ENCODE measurements at regions not wholly inside any gene's neighbourhood (a gene's known extent, or its start where the extent isn't known, plus 50 kb on each side); places are given as distances from the start of the nearest gene placed in this dataset.

DNA sequence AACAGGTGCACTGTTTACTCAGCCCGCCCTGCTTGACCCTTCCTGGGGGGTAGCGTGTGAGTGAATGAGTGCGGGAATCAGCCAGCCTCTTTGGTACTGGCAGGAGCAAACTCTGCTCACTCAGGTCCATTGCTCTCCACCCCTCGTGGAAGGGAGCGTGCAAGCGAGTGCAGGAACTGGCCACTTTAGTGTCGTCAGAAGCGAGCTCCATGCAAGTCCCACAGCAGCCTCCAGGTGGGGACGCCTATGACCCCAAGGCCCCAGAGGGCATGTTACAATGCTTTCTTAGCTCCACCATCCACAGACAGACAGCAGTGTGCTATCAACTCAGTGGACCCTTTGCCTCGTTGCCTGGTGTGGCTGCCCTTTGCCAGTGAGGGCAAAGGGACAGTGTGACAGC is 1025.1 kb upstream of the CDH8 start:
- no peak overlapping the region for H3K4me3 ChIP-seq (ENCODE audit: low read depth, low read length)
- TF ChIP-seq, protein P1, sequence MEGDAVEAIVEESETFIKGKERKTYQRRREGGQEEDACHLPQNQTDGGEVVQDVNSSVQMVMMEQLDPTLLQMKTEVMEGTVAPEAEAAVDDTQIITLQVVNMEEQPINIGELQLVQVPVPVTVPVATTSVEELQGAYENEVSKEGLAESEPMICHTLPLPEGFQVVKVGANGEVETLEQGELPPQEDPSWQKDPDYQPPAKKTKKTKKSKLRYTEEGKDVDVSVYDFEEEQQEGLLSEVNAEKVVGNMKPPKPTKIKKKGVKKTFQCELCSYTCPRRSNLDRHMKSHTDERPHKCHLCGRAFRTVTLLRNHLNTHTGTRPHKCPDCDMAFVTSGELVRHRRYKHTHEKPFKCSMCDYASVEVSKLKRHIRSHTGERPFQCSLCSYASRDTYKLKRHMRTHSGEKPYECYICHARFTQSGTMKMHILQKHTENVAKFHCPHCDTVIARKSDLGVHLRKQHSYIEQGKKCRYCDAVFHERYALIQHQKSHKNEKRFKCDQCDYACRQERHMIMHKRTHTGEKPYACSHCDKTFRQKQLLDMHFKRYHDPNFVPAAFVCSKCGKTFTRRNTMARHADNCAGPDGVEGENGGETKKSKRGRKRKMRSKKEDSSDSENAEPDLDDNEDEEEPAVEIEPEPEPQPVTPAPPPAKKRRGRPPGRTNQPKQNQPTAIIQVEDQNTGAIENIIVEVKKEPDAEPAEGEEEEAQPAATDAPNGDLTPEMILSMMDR (IDR thresholded peaks at IDR 0.05; ENCODE audit: insufficient read depth, low read depth, low read length): no peak
- no peak for DNase-seq (ENCODE audit: low read depth)

DNA sequence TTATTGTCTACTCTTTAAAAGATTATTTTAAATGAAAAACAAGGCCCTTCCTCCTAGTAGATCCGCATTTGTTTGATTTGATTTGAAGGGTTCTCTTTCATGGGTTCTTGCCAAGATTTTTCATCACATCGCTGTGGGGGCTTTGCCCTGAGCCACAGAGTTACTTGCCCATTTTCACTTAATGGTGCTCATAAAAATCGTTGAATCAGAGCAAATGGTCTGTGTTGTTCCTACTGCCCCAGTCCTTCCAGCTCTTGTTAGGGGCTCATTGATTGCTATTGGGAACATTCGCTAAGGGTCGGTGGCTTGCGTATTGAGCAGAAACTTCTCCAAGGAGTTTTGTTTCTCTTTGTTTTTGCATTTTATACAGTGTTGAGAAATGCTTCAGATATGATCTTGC is 1023.4 kb upstream of the CDH8 start:
- DNase-seq (ENCODE audit: low read depth): no peak
- TF ChIP-seq, protein P1 (IDR thresholded peaks at IDR 0.05; ENCODE audit: insufficient read depth, low read depth, low read length): no peak
- H3K4me3 ChIP-seq (ENCODE audit: low read depth, low read length): no peak overlapping the region

DNA sequence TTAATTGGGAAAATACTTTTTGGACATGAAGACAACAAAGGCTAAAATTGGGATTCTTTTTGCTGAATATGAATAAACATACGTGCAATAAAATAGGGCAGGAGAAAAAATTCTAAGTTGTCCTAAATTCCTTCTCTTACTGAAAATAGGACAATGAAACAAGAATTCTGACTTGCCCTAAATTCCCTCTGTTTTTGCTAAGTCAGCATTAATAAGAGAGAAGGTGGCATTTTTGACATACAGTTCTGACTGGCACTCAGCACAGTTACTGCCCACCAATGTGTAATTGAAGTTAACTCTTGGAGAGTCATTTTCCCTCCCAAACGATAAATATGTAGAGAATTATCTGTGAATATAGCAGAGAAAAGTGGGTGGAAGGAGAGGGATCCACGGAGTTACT is 1021.1 kb upstream of the CDH8 start:
- DNase-seq (ENCODE audit: low read depth): no peak
- no peak overlapping the region for H3K4me3 ChIP-seq (ENCODE audit: low read depth, low read length)
- TF ChIP-seq, protein P1 (IDR thresholded peaks at IDR 0.05; ENCODE audit: insufficient read depth, low read depth, low read length): no peak

DNA sequence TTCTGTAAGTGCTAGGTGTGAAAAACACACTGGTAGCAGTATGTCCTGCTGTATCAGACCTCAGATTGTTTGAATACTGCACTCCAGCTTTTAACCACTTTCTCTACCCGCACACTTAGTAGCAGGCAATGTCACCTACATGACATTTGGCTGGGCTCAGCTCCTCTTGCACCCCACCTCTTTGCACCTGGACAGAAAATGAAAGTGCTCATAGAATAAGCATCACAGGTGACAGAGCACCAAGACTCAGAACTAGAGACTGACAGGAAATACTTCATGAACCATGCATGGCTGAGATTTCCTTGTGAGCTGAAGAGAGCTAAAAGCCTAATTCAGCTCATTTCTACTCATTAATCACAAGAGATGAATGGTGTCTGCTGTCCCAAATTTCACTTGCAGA is 1014.2 kb upstream of the CDH8 start:
- TF ChIP-seq, protein P1 (IDR thresholded peaks at IDR 0.05; ENCODE audit: insufficient read depth, low read depth, low read length): no peak
- no peak overlapping the region for H3K4me3 ChIP-seq (ENCODE audit: low read depth, low read length)
- no peak for DNase-seq (ENCODE audit: low read depth)

DNA sequence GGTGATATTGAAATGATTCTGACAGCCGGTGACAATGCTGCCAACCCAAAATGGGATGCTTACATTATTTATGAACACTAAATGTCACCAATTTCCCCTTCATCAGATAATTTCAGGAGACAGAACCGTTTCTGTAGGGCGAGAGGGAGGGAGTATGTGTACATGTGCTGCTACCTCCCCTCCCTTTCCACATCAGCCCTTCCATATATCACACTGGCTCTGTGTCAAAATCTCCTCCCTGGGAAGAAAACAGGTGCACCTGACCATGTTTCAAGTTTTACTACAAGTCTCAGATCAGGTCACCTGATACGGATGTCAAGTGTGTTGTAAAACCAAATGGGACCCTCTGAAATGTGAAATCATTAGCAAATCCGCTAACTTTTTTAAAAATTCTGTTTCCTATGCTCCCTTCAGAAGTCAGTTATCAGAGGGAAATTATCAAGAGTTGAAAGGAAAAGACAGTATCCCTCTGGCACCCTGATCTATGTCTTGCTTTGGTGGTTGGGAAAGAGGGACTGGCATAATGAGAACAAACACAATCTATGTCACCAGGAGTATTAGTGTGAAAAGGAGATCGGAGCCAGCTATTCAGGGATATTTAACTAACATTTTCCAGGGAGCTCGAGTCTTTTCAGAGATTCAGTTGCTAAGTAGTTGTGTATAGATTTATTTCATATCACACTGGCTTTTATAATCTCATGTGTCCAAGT is 1002.3 kb upstream of the CDH8 start:
- H3K4me3 ChIP-seq (ENCODE audit: low read depth, low read length): no peak overlapping the region

DNA sequence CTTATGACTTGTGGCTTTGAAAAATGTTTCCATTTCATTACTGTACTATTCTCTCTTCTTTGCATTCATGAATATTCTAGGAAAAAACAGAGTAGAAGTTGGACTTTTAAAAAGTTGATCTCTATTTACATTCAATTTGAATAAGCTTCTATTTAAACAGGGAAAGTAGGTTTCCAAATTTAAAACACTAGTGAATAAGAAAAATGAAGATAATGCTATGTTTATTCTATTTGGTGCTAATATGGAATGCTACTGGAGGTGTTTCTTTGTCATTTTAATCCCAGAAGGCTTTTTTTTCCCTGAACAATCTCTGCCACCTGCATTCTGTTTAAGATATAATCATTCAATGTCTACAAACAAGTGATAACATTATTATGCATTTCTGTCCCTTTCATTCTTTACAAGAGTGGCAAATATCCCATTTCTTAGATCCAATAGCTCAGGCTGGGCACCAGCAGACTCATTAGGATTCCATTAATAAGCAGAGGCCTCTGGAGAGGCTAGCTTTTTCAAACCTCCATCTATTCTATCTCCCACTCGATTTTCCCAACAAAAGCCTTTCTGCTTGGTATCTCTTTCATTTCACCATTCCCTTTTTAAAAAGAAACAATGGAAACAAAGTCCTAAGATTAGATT is 1001.6 kb upstream of the CDH8 start:
- H3K4me3 ChIP-seq (ENCODE audit: low read depth, low read length): no peak overlapping the region
- TF ChIP-seq, protein P1 (IDR thresholded peaks at IDR 0.05; ENCODE audit: insufficient read depth, low read depth, low read length): no peak
- DNase-seq (ENCODE audit: low read depth): no peak

More for the DNA sequence above, 1002.3 kb upstream of the CDH8 start:
- DNase-seq (ENCODE audit: low read depth): no peak
- TF ChIP-seq, protein P1 (IDR thresholded peaks at IDR 0.05; ENCODE audit: insufficient read depth, low read depth, low read length): no peak

All from fibroblast of villous mesenchyme (primary cell).